Fibroblast of lung (primary cell): ENCODE measurements at regions not wholly inside any gene's neighbourhood (a gene's known extent, or its start where the extent isn't known, plus 50 kb on each side); places are given as distances from the start of the nearest gene placed in this dataset.
A peak's percentile ranks its signal among the peaks of the same experiment; 100 is the strongest.

Experiments used
- DNase-seq, 2 donors: peaks; one replicate each; pipeline versions ENCODE4 v3.0.0 to v3.0.0-alpha.2; 2010; ENCODE audit warnings: low read depth in 2 of 2
- H2AFZ ChIP-seq: 2 replicates; pipeline ENCODE4 v1.5.1; 2012; ENCODE audit warnings: low read length, control low read depth, inconsistent platforms
- H3K27ac ChIP-seq: 2 replicates; pipeline ENCODE4 v1.5.1; 2011; ENCODE audit warnings: low read length, control low read depth; ENCODE audit not compliant: insufficient read depth
- H3K27me3 ChIP-seq: 2 replicates; pipeline ENCODE4 v1.5.1; 2011; ENCODE audit warnings: mild to moderate bottlenecking, low read length; ENCODE audit not compliant: control insufficient read depth, insufficient read depth
- H3K36me3 ChIP-seq: 2 replicates; pipeline ENCODE4 v1.5.1; 2011; ENCODE audit warnings: low read length; ENCODE audit not compliant: control insufficient read depth, insufficient read depth
- H3K4me1 ChIP-seq: 2 replicates; pipeline ENCODE4 v1.5.1; 2011; ENCODE audit warnings: low read length; ENCODE audit not compliant: control insufficient read depth, insufficient read depth; ENCODE audit errors: extremely low read depth
- H3K4me2 ChIP-seq: 2 replicates; pipeline ENCODE4 v1.5.1; 2011; ENCODE audit warnings: low read length, control low read depth; ENCODE audit not compliant: insufficient read depth; ENCODE audit errors: extremely low read depth
- H3K4me3 ChIP-seq, 4 experiments: fragments of 200-600 bp in 1 of 4; sonication (generic) in 1 of 4; replicated peaks in 1 of 4; 2 replicates each; pipeline ENCODE4 v1.5.1; 2011 to 2016; ENCODE audit warnings: low read length in 4 of 4, low read depth in 3 of 4, mild to moderate bottlenecking in 3 of 4, control low read depth in 2 of 4, inconsistent platforms in 1 of 4, mixed read lengths in 1 of 4; ENCODE audit not compliant: insufficient read depth in 1 of 4; ENCODE audit errors: control extremely low read depth in 1 of 4
- H3K79me2 ChIP-seq: 2 replicates; pipeline ENCODE4 v1.5.1; 2012; ENCODE audit warnings: mild to moderate bottlenecking, low read length, inconsistent platforms; ENCODE audit not compliant: control insufficient read depth, insufficient read depth
- H3K9ac ChIP-seq: 2 replicates; pipeline ENCODE4 v1.5.1; 2011; ENCODE audit warnings: mild to moderate bottlenecking, low read length, control low read depth; ENCODE audit not compliant: insufficient read depth
- H3K9me3 ChIP-seq: 2 replicates; pipeline ENCODE4 v1.5.1; 2012; ENCODE audit warnings: low read depth, low read length; ENCODE audit not compliant: control insufficient read depth, insufficient read depth
- H4K20me1 ChIP-seq: 2 replicates; pipeline ENCODE4 v1.5.1; 2011; ENCODE audit warnings: low read length; ENCODE audit not compliant: control insufficient read depth, insufficient read depth; ENCODE audit errors: extremely low read depth
- CTCF ChIP-seq, 2 donors: IDR thresholded peaks in 1 of 2; conservative IDR thresholded peaks in 1 of 2; 1 replicate in 1 of 2; 2 replicates in 1 of 2; pipeline ENCODE4 v1.5.1; 2011 to 2012; ENCODE audit warnings: low read length in 2 of 2, control low read depth in 1 of 2, inconsistent platforms in 1 of 2, low read depth in 1 of 2, mild to moderate bottlenecking in 1 of 2
- EZH2 ChIP-seq: IDR thresholded peaks from 2 replicates; pipeline ENCODE4 v1.5.1; 2012; ENCODE audit warnings: low read length, control low read depth, mild to moderate bottlenecking; ENCODE audit errors: missing control alignments

GRCh38 chr12:66934302-66935062 lies 255.6 kb upstream of the GRIP1 start:
- Histone ChIP-seq H3K4me2 (no peak overlapping the region), H3K27ac (no peak overlapping the region), H2AFZ (no peak overlapping the region), H3K4me3 (no peak overlapping the region), H3K9me3 (no peaks in the 10 kb centered on the region), H3K9ac (no peak overlapping the region), H3K27me3 (no peaks in the 10 kb centered on the region), H3K4me1 (no peaks in the 10 kb centered on the region), H3K79me2 (no peaks in the 10 kb centered on the region), H4K20me1 (no peaks in the 10 kb centered on the region), H3K36me3 (no peaks in the 10 kb centered on the region)
- no peak for DNase-seq
- TF ChIP-seq CTCF (conservative IDR thresholded peaks at IDR 0.05 in 1 of 2, IDR thresholded peaks at IDR 0.05 in 1 of 2; ENCODE audit: low read depth in 1 of 2, low read length in 2 of 2), result no peak
- TF ChIP-seq EZH2, result no peak

- Histone ChIP-seq H3K9me3 (no peaks in the 10 kb centered on the region), H3K79me2 (no peaks in the 10 kb centered on the region), H3K9ac (no peak overlapping the region), H3K4me1 (no peaks in the 10 kb centered on the region), H2AFZ (no peak overlapping the region), H3K27ac (no peak overlapping the region), H3K4me3 (no peak overlapping the region), H3K27me3 (no peaks in the 10 kb centered on the region), H3K4me2 (no peak overlapping the region), H3K36me3 (no peaks in the 10 kb centered on the region), H4K20me1 (no peaks in the 10 kb centered on the region)
- TF ChIP-seq EZH2 (no peak), CTCF (conservative IDR thresholded peaks at IDR 0.05 in 1 of 2, IDR thresholded peaks at IDR 0.05 in 1 of 2; ENCODE audit: low read depth in 1 of 2, low read length in 2 of 2) (no peak)
- DNase-seq, result peak in 1 of 2 donors; percentile 16
Observed at GRCh38 chr12:66941150-66941549, 262.3 kb upstream of the GRIP1 start.

GRCh38 chr12:66942741-66943465 lies 264.0 kb upstream of the GRIP1 start:
- no peaks in the 10 kb centered on the region for H3K27me3 ChIP-seq
- no peak for DNase-seq
- no peaks in the 10 kb centered on the region for H3K36me3 ChIP-seq
- H3K27ac ChIP-seq, result no peak overlapping the region
- H3K9ac ChIP-seq, result no peak overlapping the region
- H3K4me2 ChIP-seq, result no peak overlapping the region
- TF ChIP-seq CTCF (conservative IDR thresholded peaks at IDR 0.05 in 1 of 2, IDR thresholded peaks at IDR 0.05 in 1 of 2; ENCODE audit: low read depth in 1 of 2, low read length in 2 of 2) (no peak), EZH2 (no peak)
- H3K4me1 ChIP-seq, result no peaks in the 10 kb centered on the region
- H2AFZ ChIP-seq, result no peak overlapping the region
- H4K20me1 ChIP-seq, result no peaks in the 10 kb centered on the region
- H3K79me2 ChIP-seq, result no peaks in the 10 kb centered on the region
- no peaks in the 10 kb centered on the region for H3K9me3 ChIP-seq
- H3K4me3 ChIP-seq, result no peak overlapping the region
